Colonic mucosa (tissue), 4 donors: ENCODE measurements at regions not wholly inside any gene's neighbourhood (a gene's known extent, or its start where the extent isn't known, plus 50 kb on each side); places are given as distances from the start of the nearest gene placed in this dataset.

Experiments
- DNase-seq: peaks from one replicate; pipeline ENCODE4 v3.0.0-alpha.2; 2020
- H3K27ac ChIP-seq: fragments of 200-600 bp; one replicate; pipeline ENCODE4 v1.8.0; 2021
- H3K27me3 ChIP-seq: fragments of 200-600 bp; one replicate; pipeline ENCODE4 v1.8.0; 2021
- H3K36me3 ChIP-seq: fragments of 200-600 bp; one replicate; pipeline ENCODE4 v1.8.0; 2021
- H3K4me1 ChIP-seq: fragments of 200-600 bp; one replicate; pipeline ENCODE4 v1.8.0; 2021; ENCODE audit warnings: mild to moderate bottlenecking
- H3K4me3 ChIP-seq: fragments of 200-600 bp; one replicate; pipeline ENCODE4 v1.8.0; 2021
- H3K9ac ChIP-seq, 2 donors: one replicate each; pipeline ENCODE4 v1.7.0; 2013; ENCODE audit warnings: control low read depth in 2 of 2, low read depth in 2 of 2, low read length in 2 of 2
- H3K9me3 ChIP-seq: fragments of 200-600 bp; one replicate; pipeline ENCODE4 v1.8.0; 2021
- CTCF ChIP-seq: fragments of 200-600 bp; IDR thresholded peaks from one replicate; pipeline ENCODE4 v1.8.0; 2022; ENCODE audit warnings: antibody characterized with exemption, mild to moderate bottlenecking
- intact Hi-C: fragments of 100-400 bp; cut with DNase I; formaldehyde crosslinking; loops from one replicate; pipeline ENCODE4 v1.14.1; 2022
- donor health status: healthy.
- donor health status: DM: no; HTN: no; CAD: no.
- donor health status: DM: no; HTN: no; CAD: no.

DNA sequence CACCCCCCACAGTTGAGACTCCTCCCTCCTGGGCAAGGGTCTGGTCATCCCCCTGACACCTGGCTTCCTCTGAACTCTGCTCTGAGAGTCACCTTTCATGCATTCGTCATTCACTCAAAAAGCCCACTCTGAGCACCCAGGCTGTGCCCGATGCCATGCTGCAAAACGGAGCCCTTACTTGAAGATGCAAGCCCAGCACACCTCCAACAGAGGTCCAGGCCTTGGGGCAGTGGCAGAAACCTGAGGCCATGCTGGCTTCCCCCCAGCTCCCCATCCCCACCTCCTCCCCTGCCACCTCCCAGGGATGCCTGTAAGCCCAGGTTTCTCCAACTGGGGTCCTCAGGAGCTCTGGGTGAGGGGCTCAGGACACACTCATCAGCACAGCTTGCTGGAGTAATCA lies 67.7 kb upstream of the TNRC6C start:
- intact Hi-C loops = loop anchor here (10.0 kb wide), 1 partner anchor 116 kb away; no protein-coding TSS in a partner anchor
- H3K27ac ChIP-seq = no peak overlapping the region
- no peaks in the 10 kb centered on the region for H3K4me1 ChIP-seq
- H3K36me3 ChIP-seq = no peaks in the 10 kb centered on the region
- peaks cover 17% of the 10 kb centered on the region for H3K27me3 ChIP-seq
- no peak overlapping the region for H3K9ac ChIP-seq
- no peak overlapping the region for H3K4me3 ChIP-seq
- TF ChIP-seq CTCF = no peak
- no peaks in the 10 kb centered on the region for H3K9me3 ChIP-seq
- no peak for DNase-seq

- peaks cover 14% of the 10 kb centered on the region for H3K27me3 ChIP-seq
Observed at GRCh38 chr17:77891602-77892001, 66.9 kb upstream of the TNRC6C start.

DNA sequence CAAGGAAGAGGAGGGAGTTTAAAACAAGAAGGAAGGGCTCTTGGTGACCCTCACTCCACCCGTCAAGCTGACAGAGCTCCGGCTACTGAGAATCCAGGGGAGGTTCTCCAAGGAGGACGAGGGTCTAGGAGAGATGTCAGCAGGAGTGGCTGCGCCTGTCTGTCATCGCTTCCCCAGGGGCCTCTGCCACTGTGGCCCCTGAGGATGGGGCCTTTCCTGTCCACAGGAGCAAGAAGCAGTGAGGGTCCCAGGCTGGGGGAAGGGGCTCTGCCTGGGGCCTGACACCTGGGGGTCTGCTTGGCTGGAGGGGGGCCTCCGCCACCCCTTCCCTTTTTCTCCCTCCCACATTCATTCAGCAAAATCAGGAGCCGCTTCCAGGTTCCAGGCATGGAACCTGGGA lies 66.5 kb upstream of the TNRC6C start:
- intact Hi-C loops = loop anchor here (10.0 kb wide), 1 partner anchor 117 kb away; no protein-coding TSS in a partner anchor
- H3K27ac ChIP-seq = no peak overlapping the region
- DNase-seq = no peak
- H3K9ac ChIP-seq = no peak overlapping the region
- no peaks in the 10 kb centered on the region for H3K4me1 ChIP-seq
- H3K9me3 ChIP-seq = no peaks in the 10 kb centered on the region
- TF ChIP-seq CTCF = no peak
- H3K4me3 ChIP-seq = no peak overlapping the region
- no peaks in the 10 kb centered on the region for H3K36me3 ChIP-seq
- H3K27me3 ChIP-seq = peaks cover 10% of the 10 kb centered on the region

More at GRCh38 chr17:77891602-77892001, 66.9 kb upstream of the TNRC6C start:
- intact Hi-C loops = loop anchor here (10.0 kb wide), 1 partner anchor 117 kb away; no protein-coding TSS in a partner anchor
- Histone ChIP-seq H3K4me3 (no peak overlapping the region), H3K9ac (no peak overlapping the region), H3K9me3 (no peaks in the 10 kb centered on the region), H3K27ac (no peak overlapping the region), H3K36me3 (no peaks in the 10 kb centered on the region), H3K4me1 (no peaks in the 10 kb centered on the region)
- TF ChIP-seq CTCF = no peak
- no peak for DNase-seq

DNA sequence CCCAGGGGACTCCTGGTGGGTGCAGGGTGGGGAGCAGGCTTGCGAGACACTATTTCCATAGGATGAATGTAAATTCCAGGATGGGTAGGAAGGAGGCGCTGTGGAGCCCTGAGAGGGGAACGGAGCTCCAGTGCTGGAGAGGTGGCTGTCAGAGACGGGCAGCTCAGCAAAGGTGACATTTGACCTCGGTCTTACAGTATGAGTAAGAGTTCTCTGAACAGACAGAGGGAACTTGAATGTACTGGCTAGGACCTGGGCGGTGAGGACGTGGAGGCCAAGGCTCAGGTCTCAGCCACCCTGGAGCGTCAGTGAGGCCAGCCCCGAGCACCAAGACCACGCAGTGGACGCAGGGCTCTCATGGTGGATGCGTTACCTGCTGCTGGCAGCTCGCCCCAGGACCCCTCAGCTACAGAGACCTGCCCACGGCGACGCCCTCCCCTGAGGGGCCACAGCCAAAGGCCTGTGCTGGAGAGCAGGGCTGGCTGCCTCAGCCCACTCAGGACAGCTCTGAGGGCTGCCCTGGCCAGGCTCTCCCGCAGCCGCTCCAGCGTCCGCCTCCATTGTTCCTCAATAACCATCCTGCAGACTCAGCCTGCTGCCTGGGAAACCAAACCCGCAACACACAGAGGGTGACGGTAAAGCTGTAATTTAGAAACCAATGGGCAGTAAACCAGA lies 65.9 kb upstream of the TNRC6C start:
- no peaks in the 10 kb centered on the region for H3K36me3 ChIP-seq
- H3K27ac ChIP-seq = no peak overlapping the region
- no peaks in the 10 kb centered on the region for H3K9me3 ChIP-seq
- H3K27me3 ChIP-seq = peaks cover 5% of the 10 kb centered on the region
- no peaks in the 10 kb centered on the region for H3K4me1 ChIP-seq
- no peak overlapping the region for H3K9ac ChIP-seq
- no peak for TF ChIP-seq CTCF
- intact Hi-C loops = loop anchor here (10.0 kb wide), 1 partner anchor 118 kb away; no protein-coding TSS in a partner anchor
- no peak for DNase-seq
- H3K4me3 ChIP-seq = no peak overlapping the region

DNA sequence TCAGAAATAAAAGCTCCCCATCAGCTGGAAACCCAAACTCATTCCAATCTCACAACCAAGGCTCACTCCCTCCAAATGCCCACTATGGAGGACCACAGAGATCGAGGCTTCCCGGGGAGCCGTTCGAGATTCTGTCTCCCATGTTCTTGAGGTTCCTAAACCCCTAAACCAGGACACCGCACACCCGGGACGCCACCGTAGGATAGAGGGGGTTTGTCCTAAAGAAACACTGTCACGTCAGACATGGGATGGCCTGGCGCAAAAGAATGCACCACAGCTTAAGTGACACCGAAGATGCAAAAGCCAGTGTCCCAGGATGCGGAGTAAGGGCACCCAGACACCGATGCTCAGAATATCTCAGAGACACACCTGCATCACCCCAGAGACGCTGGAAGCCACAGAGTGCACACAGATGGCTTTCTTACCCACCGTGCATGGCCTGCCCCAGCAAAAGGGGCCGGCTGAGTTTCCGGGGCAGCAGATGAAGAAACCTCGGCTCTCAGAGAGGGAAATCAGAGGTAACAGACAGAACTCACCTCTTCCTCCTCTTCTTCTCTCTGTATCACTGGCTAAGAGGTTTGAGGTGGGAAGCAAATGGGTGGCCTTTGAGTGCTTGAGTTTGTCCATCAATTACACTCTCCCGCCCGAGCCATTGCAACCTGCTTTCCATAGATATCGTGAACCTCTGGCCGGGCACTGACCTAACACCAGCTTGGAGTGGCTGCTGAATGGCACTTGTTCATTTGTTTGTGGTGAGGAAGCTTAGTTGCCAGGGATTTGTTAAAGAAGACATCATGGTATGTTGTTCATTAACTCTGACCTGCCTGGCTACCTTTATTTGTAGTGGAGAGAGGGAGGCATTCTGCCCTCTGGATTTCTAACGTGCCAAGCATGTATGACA lies 65.1 kb upstream of the TNRC6C start:
- Histone ChIP-seq H3K9ac (no peak overlapping the region), H3K4me1 (no peaks in the 10 kb centered on the region), H3K36me3 (no peaks in the 10 kb centered on the region), H3K9me3 (no peaks in the 10 kb centered on the region), H3K27ac (no peak overlapping the region), H3K27me3 (no peaks in the 10 kb centered on the region), H3K4me3 (no peak overlapping the region)
- intact Hi-C loops = loop anchor here (10.0 kb wide), 1 partner anchor 119 kb away; no protein-coding TSS in a partner anchor
- no peak for TF ChIP-seq CTCF
- no peak for DNase-seq
